Activated CD8-positive, alpha-beta memory T cell treated with anti-CD3 and anti-CD28 coated beads for 24 hours (primary cell): ENCODE measurements at regions not wholly inside any gene's neighbourhood (a gene's known extent, or its start where the extent isn't known, plus 50 kb on each side); places are given as distances from the start of the nearest gene placed in this dataset.

Experiments
- DNase-seq: peaks from one replicate; pipeline ENCODE4 v3.0.0-alpha.2; 2020

DNA sequence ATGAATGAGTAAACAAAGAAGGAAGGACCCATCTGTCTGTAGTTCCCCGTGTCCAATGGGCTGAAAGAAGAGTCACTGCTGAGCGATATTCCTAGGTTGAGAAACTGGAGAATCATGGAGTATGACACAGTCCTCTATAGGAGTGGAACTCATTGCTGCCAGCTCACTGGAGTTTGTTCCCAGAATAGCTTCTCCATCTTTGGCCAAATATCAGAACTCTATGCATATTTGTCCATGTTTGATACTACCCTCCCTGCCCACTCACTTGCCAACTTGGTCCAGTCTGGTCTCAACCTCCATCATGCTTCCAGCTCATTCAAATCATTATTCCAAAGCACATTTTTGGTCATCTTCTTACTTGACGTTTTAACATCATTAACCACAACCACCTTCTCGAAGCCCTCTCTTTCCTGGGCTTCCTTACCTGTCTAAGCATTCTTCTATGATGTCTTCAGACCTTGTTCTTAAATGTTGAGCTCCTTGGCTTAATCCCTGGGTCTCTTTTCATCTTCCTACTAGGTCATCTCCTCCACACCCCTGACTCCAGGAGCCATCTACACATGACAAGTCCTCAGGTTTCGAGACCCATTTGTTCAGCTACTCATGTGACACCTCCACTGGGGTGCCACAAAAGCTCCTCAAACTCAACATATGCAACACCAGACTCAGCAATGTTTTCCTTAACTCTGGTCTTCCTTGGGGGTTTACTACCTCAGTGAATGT lies 221.6 kb downstream of the MYCN start:
- DNase-seq: no peak

DNA sequence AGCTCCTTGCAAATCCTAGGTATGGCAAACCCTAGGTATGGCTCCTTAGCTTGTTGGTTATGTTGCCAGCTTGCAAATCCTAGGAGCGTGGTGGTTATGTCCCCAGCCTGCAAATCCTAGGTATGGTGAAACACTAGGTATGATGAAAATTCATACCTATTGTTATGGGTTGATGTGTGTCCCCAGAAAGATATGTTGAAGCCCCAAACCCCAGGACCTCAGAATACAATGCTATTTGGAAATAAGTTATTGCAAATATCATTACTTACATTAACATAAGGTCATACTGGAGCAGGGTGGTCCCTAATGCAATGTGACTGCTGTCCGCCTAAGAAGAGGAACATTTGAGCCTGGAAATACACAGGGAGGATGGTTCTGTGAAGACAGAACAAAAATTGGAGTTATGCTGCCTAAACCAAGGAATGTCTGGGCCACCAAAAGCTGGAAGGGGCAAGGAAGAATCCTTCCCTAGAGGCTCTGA lies 220.8 kb downstream of the MYCN start:
- DNase-seq: no peak

- DNase-seq: no peak
These were observed 220.1 kb downstream of the MYCN start for GRCh38 chr2:16160281-16161084.

GRCh38 chr2:16156411-16156810 lies 216.1 kb downstream of the MYCN start:
- DNase-seq: no peak

DNA sequence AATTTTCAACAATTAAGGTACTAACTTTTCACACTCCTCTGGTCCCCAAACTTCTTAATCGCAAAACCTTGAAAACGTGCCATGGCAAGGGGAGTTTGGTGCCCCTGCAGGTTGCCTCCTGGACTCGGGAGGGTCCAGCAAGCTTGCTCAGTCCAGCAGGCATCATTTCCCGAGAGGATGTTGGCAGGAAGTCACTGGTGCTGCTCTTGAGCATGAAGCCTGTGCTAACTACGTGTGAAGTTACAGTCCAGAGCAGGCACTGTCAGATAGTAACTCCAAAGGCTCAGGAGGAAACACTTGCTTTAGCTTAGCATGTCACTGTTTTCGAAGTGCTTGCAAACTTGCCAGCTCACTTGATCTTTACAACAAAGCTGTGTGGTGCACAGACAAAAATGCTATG lies 215.4 kb downstream of the MYCN start:
- DNase-seq: no peak

GRCh38 chr2:16155366-16155765 lies 215.0 kb downstream of the MYCN start:
- DNase-seq: no peak

- DNase-seq: no peak
These were observed 214.3 kb downstream of the MYCN start for GRCh38 chr2:16154501-16155280.

DNA sequence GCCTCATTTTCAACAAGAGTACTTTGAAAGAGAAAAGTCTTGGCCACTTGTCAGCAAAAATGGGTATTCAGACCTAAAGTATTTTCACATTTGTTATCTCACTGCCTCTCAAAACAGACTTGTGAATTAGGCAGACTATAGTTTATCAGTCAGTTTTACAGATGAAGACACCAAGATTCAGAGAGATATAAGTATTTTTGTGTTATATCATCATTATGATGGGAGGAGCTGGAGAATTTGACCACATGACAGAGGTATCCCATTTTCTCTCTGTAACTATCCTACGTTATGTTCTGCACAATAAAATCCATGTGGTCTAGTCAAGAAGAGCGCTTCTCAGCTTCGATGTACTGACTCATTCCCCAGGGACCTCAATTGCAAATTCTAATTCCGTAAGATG lies 213.7 kb downstream of the MYCN start:
- no peak for DNase-seq

DNA sequence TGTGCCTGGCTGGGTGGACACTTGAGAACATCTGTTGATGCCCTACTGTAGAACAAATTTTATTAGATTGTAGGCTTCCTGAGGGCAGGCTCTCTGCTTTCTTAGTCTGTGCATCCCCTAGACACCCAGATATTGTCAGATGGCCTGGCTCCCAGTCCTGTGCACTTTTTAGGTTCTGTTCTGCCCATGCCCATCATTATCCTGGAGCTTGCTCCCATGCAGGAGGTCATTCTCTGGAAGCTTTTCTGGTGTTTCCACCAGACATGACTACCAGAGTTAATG lies 213.3 kb downstream of the MYCN start:
- DNase-seq: no peak

DNA sequence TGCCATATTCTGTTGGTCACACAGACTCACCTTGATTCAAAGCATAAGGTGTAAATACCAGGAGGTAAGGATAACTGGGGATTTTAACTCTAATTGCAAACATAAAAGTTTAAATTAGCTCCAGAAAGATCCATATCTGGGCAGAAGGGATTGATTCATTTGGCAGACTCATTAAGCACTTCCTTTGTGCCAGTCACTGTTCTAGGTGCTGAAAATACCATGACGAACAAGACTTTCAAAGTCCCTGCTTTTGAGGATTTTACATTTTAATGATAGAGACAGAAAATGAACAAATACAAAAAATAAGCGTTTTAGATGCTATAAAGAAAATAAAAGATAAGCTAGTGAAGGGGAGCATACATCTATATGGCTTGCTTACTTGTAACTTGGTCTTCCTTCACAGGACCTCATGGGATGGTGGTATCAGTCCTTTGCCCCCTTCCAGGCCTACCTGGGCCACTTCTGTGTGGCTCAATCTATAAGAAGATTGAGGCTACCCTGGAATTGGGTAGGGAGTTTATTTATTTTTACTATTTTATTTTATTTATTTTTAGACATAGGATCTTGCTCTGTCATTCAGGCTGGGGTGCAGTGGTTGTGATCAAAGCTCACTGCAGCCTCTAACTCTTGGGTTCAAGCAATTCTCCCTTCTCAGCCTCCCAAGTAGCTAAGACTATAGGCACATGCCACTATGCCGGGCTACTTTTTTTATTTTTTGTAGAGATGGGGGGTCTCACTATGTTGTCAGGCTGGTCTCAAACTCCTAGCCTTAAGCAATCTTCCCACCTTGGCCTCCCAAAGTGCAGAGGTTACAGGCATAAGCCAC lies 212.8 kb downstream of the MYCN start:
- no peak for DNase-seq

GRCh38 chr2:16152071-16152927 lies 211.9 kb downstream of the MYCN start:
- DNase-seq: no peak

DNA sequence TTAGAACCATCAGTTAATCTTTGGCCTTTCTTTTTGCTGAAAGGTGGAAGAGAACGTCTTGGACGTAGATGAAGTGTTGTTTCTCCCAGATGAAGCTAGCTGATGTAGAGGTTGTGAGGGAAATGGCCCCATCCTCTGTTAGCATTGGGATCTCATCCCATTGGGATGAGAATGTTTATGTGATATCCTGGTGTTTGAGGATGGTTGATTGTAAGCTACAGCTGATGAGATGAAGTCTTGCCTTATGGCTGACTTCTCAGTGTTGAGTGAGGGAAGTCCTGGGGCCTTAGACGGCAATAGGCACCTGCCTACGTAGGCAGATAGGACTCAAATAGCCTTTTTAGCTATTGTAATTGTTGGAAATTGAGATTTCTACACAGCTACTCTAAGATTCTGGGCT lies 211.3 kb downstream of the MYCN start:
- DNase-seq: no peak

DNA sequence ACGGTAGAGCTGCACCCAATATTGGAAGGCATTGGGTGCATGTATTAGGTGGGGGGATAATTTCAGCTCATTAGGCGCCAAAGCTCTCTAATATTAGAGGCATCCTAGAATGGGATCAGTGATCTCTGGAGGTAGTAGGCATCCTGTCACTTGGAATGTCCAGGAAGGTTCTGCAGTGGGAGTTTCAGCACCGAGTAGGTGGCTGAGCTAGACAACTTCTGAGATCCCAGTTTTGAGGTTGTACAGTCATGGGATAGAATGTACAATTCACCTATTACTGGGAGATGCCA lies 210.9 kb downstream of the MYCN start:
- no peak for DNase-seq

GRCh38 chr2:16150456-16151280 lies 210.3 kb downstream of the MYCN start:
- no peak for DNase-seq

DNA sequence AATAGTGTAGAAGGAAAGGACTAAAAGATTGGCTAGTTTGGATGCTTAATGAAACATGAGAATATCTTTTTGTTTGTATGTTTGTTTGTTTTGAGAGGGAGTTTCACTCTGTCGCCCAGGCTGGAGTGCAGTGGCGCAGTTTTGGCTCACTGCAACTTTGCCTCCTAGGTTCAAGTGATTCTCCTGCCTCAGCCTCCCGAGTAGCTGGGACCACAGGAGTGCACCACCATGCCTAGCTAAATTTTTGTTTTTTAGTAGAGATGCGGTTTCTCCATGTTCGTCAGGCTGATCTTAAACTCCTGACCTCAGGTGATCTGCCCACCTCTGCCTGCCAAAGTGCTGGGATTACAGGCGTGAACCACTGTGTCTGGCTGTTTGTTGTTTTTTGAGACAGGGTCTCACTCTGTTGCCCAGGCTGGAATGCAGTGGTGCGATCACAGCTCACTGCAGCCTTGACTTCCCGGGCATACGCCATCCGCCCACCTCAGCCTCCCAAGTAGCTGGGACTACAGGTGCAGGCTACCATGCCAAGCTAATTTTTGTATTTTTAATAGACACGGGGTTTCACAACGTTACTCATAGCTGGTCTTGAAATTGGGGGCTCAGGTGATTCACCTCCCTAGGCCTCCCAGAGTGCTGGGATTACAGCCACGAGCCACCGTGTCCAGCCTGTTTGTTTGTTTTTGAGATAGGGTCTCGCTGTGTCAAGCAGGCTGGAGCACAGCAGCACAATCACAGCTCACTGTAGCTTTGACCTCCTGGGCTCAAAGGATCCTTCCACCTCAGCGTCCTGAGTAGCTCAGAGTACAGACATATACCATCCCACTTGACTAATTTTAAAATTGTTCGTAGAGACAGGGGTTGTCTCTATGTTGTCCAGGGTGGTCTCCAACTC lies 209.2 kb downstream of the MYCN start:
- no peak for DNase-seq

DNA sequence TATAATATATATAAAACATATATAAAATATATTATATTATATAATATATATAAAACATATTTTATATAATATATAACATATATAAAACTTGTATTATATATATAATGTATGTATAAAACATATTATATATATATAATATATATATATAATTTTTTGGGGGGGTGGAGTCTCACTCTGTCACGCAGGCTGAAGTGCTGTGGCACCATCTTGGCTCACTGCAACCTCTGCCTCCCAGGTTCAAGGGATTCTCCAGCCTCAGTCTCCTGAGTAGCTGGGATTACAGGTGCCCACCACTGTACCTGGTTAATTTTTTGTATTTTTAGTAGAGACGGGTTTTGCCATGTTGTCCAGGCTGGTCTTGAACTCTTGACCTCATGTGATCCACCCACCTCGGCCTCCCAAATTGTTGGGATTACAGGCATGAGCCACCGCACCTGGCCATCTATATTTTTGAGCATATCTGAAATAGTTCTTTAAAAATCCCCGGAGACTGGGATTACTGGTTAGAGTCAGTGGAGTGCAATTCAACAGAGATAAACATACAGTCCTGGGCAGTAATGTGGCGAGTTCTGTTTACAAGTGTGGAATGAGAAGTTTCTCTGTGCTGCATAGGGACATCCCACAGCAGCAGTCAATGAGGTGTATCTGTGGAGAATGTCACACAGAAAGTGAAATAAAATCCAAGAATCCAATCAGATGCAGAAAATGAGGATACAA lies 208.4 kb downstream of the MYCN start:
- no peak for DNase-seq

- no peak for DNase-seq
These were observed 202.3 kb downstream of the MYCN start for GRCh38 chr2:16142383-16143361.

DNA sequence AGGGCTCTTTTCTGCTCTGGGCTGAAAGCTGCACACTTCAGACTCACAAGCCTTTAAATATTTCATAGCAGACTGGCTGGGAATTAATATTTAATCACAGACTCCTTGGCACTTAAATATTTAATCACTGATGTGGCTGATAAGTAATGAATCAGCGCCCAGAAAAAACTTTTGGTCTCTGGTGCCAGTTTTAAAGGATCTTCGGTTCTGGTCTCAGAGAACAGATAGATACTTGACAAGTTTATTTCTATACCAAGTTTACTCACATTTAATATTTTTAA lies 201.2 kb downstream of the MYCN start:
- DNase-seq: no peak
